ENCODE measurements at regions not wholly inside any gene's neighbourhood (a gene's known extent, or its start where the extent isn't known, plus 50 kb on each side); places are given as distances from the start of the nearest gene placed in this dataset.

DNA sequence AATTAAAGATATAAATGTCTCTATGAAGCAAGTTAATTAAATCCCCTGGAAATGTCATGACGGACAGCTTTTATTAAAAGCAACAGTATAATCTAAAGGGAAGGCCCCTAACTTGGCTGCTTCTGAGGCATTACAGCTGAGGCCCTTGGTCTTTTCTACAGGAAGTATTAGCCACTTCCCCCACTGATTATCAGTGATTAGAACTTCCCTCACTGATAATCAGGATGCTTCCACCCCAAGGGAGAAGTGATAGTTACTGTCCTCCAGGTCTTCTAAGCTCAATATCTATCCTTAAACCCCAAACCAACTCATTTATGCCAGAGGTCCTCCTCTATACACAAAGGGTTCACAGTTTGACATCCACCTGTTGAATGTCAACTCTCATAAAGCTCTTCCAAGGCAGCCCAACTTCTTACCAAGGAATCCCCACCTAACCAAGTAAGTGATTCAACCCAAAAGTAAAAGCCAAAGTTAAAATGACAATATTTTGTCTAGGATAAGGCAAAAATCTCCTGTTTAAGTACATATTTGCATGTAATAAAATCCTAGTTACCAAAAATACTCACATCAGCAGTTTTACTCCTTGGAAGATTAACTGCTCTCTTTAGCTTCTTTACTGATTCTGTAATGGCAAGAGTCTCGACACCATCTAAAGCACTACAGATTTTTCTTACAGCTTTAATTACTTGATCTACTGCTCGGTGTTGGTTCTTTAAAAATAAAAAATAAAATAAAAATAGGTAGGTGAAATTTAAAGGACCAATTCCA, 58.6 kb upstream of the RPS13 start:
- Histone ChIP-seq H3K4me1 (ENCODE audit: control insufficient read depth, insufficient read depth, low read length) (peaks cover 3% of the 10 kb centered on the region; the same call in 1 of the 2 replicates), H3K9ac (ENCODE audit: low read length) (no peak overlapping the region), H3K27me3 (ENCODE audit: control insufficient read depth, insufficient read depth, low read length) (no peaks in the 10 kb centered on the region), H3K36me3 (ENCODE audit: control insufficient read depth, insufficient read depth, low read length) (peaks cover 62% of the 10 kb centered on the region), H3K4me3 (ENCODE audit: low read depth, low read length) (no peak overlapping the region), H3K27ac (ENCODE audit: low read depth, low read length) (no peak overlapping the region), H3K9me3 (ENCODE audit: control insufficient read depth, insufficient read depth, low read depth, low read length) (no peaks in the 10 kb centered on the region)

DNA sequence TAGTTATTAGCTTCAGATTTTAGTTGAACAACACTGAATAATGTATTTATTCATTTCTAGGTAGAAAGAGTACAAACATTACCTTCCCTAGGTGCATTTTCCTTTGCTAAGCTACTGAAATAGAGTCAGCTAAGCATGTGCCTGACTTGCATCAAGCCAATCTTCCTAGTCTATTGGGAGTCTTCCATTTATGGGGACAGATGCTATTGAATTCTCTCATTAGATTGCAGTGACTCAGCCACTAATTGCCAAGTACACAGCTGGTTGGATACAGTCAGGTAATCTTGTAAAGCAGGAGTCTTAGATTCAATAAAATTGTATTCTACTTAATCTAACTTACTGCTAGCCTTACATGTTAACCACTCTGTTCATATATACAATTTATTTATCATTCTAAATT, 55.2 kb upstream of the RPS13 start:
- Histone ChIP-seq H3K4me3 (ENCODE audit: low read depth, low read length) (no peak overlapping the region), H3K9me3 (ENCODE audit: control insufficient read depth, insufficient read depth, low read depth, low read length) (no peaks in the 10 kb centered on the region), H3K9ac (ENCODE audit: low read length) (no peak overlapping the region), H3K4me1 (ENCODE audit: control insufficient read depth, insufficient read depth, low read length) (peaks cover 3% of the 10 kb centered on the region; the same call in 1 of the 2 replicates), H3K36me3 (ENCODE audit: control insufficient read depth, insufficient read depth, low read length) (peaks cover 73% of the 10 kb centered on the region), H3K27ac (ENCODE audit: low read depth, low read length) (no peak overlapping the region), H3K27me3 (ENCODE audit: control insufficient read depth, insufficient read depth, low read length) (no peaks in the 10 kb centered on the region)

DNA sequence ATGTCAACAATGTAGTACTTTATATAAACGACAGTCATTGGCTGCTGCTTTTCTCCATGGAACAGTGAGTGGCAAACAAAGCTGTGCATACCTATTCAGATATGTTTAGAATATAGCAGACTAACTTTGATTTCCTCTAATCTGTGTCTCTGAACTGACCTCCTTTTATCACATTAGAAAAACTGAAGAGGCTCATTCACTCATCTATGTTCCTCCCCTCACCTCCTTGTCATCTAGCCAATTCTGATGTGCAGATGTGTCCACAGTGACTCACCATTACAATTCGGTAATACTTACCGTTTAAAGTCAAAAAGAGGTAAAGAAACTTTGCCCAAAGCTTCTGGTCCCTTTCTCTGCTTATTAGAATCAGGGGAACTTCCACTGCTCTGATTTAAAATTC, 51.5 kb upstream of the RPS13 start:
- H3K4me3 ChIP-seq (ENCODE audit: low read depth, low read length): no peak overlapping the region
- H3K27ac ChIP-seq (ENCODE audit: low read depth, low read length): no peak overlapping the region
- no peaks in the 10 kb centered on the region for H3K4me1 ChIP-seq (ENCODE audit: control insufficient read depth, insufficient read depth, low read length)
- peaks cover 66% of the 10 kb centered on the region for H3K36me3 ChIP-seq (ENCODE audit: control insufficient read depth, insufficient read depth, low read length)
- H3K9me3 ChIP-seq (ENCODE audit: control insufficient read depth, insufficient read depth, low read depth, low read length): no peaks in the 10 kb centered on the region
- no peak overlapping the region for H3K9ac ChIP-seq (ENCODE audit: low read length)
- H3K27me3 ChIP-seq (ENCODE audit: control insufficient read depth, insufficient read depth, low read length): no peaks in the 10 kb centered on the region

Measured in HUES6 (cell line).